HEK293 (cell line): ENCODE measurements at regions not wholly inside any gene's neighbourhood (a gene's known extent, or its start where the extent isn't known, plus 50 kb on each side); places are given as distances from the start of the nearest gene placed in this dataset.

ENCODE experiments used
- CTCF ChIA-PET: fragments of 350-600 bp; formaldehyde crosslinking; extraction: SDS; loops from one replicate; lab custom pipeline; 2021; ENCODE audit warnings: antibody characterized with exemption; lab: Yijun Ruan, JAX
- POLR2A ChIA-PET: fragments of 300-600 bp; formaldehyde crosslinking; extraction: SDS; loops from one replicate; lab custom pipeline; 2020; ENCODE audit warnings: antibody characterized with exemption, inconsistent platforms; lab: Yijun Ruan, JAX
- H3K27ac ChIP-seq: fragments of 200-500 bp; sonication (Bioruptor generic); 2 replicates; pipeline ENCODE4 v1.5.1; 2014; ENCODE audit warnings: low read depth, low read length, control low read depth, inconsistent platforms; ENCODE audit errors: extremely low read depth
- H3K36me3 ChIP-seq, 2 experiments: fragments of 200-500 bp in 1 of 2; sonication (Bioruptor generic) in 1 of 2; 1 replicate in 1 of 2; 2 replicates in 1 of 2; pipeline ENCODE4 v1.5.1; 2014 to 2017; ENCODE audit warnings: inconsistent platforms in 2 of 2, low read length in 2 of 2; ENCODE audit not compliant: control insufficient read depth in 2 of 2, insufficient read depth in 1 of 2
- H3K4me1 ChIP-seq: fragments of 200-500 bp; sonication (Bioruptor generic); 2 replicates; pipeline ENCODE4 v1.5.1; 2014; ENCODE audit warnings: mild to moderate bottlenecking, low read length, inconsistent platforms; ENCODE audit not compliant: control insufficient read depth, insufficient read depth
- H3K4me3 ChIP-seq: 2 replicates; pipeline ENCODE4 v1.5.1; 2011; ENCODE audit warnings: low read depth, mild to moderate bottlenecking, control low read depth, low read length, moderate library complexity
- H3K9me3 ChIP-seq: fragments of 200-500 bp; sonication (Bioruptor generic); 2 replicates; pipeline ENCODE4 v1.5.1; 2014; ENCODE audit warnings: low read depth, low read length, inconsistent platforms; ENCODE audit not compliant: control insufficient read depth, insufficient read depth
- BCL11A ChIP-seq: fragments of 450-650 bp; formaldehyde crosslinking; IDR thresholded peaks from 2 replicates; pipeline ENCODE4 v1.5.1; 2016; ENCODE audit warnings: low read depth, missing biosample characterization, missing genetic modification characterization
- GLI4 ChIP-seq: fragments of 450-650 bp; formaldehyde crosslinking; IDR thresholded peaks from 2 replicates; pipeline ENCODE4 v1.5.1; 2016; ENCODE audit warnings: missing biosample characterization, missing genetic modification characterization
- GLIS1 ChIP-seq: fragments of 450-650 bp; formaldehyde crosslinking; IDR thresholded peaks from 2 replicates; pipeline ENCODE4 v1.5.1; 2016; ENCODE audit warnings: missing biosample characterization, missing genetic modification characterization
- PATZ1 ChIP-seq: fragments of 450-650 bp; formaldehyde crosslinking; IDR thresholded peaks from 2 replicates; pipeline ENCODE4 v1.5.1; 2016; ENCODE audit warnings: missing biosample characterization, missing genetic modification characterization
- SCRT1 ChIP-seq: fragments of 450-650 bp; formaldehyde crosslinking; IDR thresholded peaks from 2 replicates; pipeline ENCODE4 v1.5.1; 2016; ENCODE audit warnings: missing biosample characterization, missing genetic modification characterization, borderline replicate concordance
- ZBTB48 ChIP-seq: fragments of 450-650 bp; formaldehyde crosslinking; IDR thresholded peaks from 2 replicates; pipeline ENCODE4 v1.5.1; 2016; ENCODE audit warnings: missing biosample characterization, missing genetic modification characterization
- ZBTB7A ChIP-seq: fragments of 450-650 bp; formaldehyde crosslinking; IDR thresholded peaks from 2 replicates; pipeline ENCODE4 v1.5.1; 2016; ENCODE audit warnings: low read depth, missing biosample characterization, missing genetic modification characterization
- ZBTB8A ChIP-seq: fragments of 450-650 bp; formaldehyde crosslinking; IDR thresholded peaks from 2 replicates; pipeline ENCODE4 v1.5.1; 2016; ENCODE audit warnings: missing biosample characterization, missing genetic modification characterization
- ZNF133 ChIP-seq: fragments of 450-650 bp; formaldehyde crosslinking; IDR thresholded peaks from 2 replicates; pipeline ENCODE4 v1.5.1; 2016; ENCODE audit warnings: missing biosample characterization, missing genetic modification characterization
- ZNF140 ChIP-seq: fragments of 450-650 bp; formaldehyde crosslinking; IDR thresholded peaks from 2 replicates; pipeline ENCODE4 v1.5.1; 2016; ENCODE audit warnings: missing biosample characterization, missing genetic modification characterization
- ZNF148 ChIP-seq: fragments of 450-650 bp; formaldehyde crosslinking; IDR thresholded peaks from 2 replicates; pipeline ENCODE4 v1.5.0; 2017; ENCODE audit warnings: missing biosample characterization, missing genetic modification characterization, borderline replicate concordance
- ZNF184 ChIP-seq: fragments of 450-650 bp; IDR thresholded peaks from 2 replicates; pipeline ENCODE4 v1.5.1; 2018; ENCODE audit warnings: missing biosample characterization, mild to moderate bottlenecking, missing genetic modification characterization
- ZNF19 ChIP-seq: fragments of 450-650 bp; formaldehyde crosslinking; IDR thresholded peaks from 2 replicates; pipeline ENCODE4; 2016; ENCODE audit warnings: missing biosample characterization, missing genetic modification characterization, low read depth
- ZNF211 ChIP-seq: fragments of 450-650 bp; formaldehyde crosslinking; IDR thresholded peaks from 2 replicates; pipeline ENCODE4 v1.5.1; 2016; ENCODE audit warnings: low read depth, missing biosample characterization, missing genetic modification characterization
- ZNF239 ChIP-seq: fragments of 450-650 bp; formaldehyde crosslinking; IDR thresholded peaks from 2 replicates; pipeline ENCODE4 v1.5.1; 2016; ENCODE audit warnings: missing biosample characterization, missing genetic modification characterization
- ZNF302 ChIP-seq: fragments of 450-650 bp; formaldehyde crosslinking; IDR thresholded peaks from 2 replicates; pipeline ENCODE4 v1.5.1; 2016; ENCODE audit warnings: missing biosample characterization, missing genetic modification characterization, low read depth
- ZNF341 ChIP-seq: fragments of 450-650 bp; formaldehyde crosslinking; IDR thresholded peaks from 2 replicates; pipeline ENCODE4; 2016; ENCODE audit warnings: low read depth, missing biosample characterization, missing genetic modification characterization
- ZNF514 ChIP-seq: fragments of 450-650 bp; formaldehyde crosslinking; IDR thresholded peaks from 2 replicates; pipeline ENCODE4 v1.5.1; 2016; ENCODE audit warnings: missing biosample characterization, missing genetic modification characterization
- ZNF585B ChIP-seq: fragments of 450-650 bp; formaldehyde crosslinking; IDR thresholded peaks from 2 replicates; pipeline ENCODE4 v1.5.1; 2016; ENCODE audit warnings: missing biosample characterization, missing genetic modification characterization
- ZNF707 ChIP-seq: fragments of 450-650 bp; formaldehyde crosslinking; IDR thresholded peaks from 2 replicates; pipeline ENCODE4 v1.5.1; 2016; ENCODE audit warnings: missing biosample characterization, missing genetic modification characterization
- ZSCAN5A ChIP-seq: fragments of 450-650 bp; formaldehyde crosslinking; IDR thresholded peaks from 2 replicates; pipeline ENCODE4 v1.5.1; 2016; ENCODE audit warnings: missing biosample characterization, missing genetic modification characterization

GRCh38 chr1:213414346-213414745 lies 363.3 kb downstream of the RPS6KC1 start (continued):
- no peak for TF ChIP-seq PATZ1
- TF ChIP-seq ZNF239 (tag by site-specific recombination): no peak
- TF ChIP-seq ZNF140 (tag by site-specific recombination): no peak
- no peak for TF ChIP-seq ZNF211 (tag by site-specific recombination)

GRCh38 chr1:213414911-213415310 lies 363.9 kb downstream of the RPS6KC1 start:
- Histone ChIP-seq H3K4me1 (no peaks in the 10 kb centered on the region), H3K27ac (no peak overlapping the region), H3K9me3 (no peaks in the 10 kb centered on the region), H3K36me3 (no peaks in the 10 kb centered on the region)
- ChIA-PET CTCF (no interaction called here), POLR2A (no interaction called here)
- no peak for TF ChIP-seq ZNF133
- TF ChIP-seq ZNF514: no peak
- no peak for TF ChIP-seq ZBTB48 (tag by site-specific recombination)
- no peak for TF ChIP-seq ZNF19 (tag by site-specific recombination)
- TF ChIP-seq ZNF184 (tag by site-specific recombination): no peak
- TF ChIP-seq ZNF341 (tag by site-specific recombination): no peak
- TF ChIP-seq GLI4 (tag by site-specific recombination): no peak
- TF ChIP-seq BCL11A (tag by site-specific recombination): no peak
- TF ChIP-seq ZNF148 (tag by site-specific recombination): no peak
- TF ChIP-seq, all 188 proteins: peak for 0
- no peak overlapping the region for H3K4me3 ChIP-seq

- Histone ChIP-seq H3K4me1 (no peaks in the 10 kb centered on the region), H3K27ac (no peak overlapping the region)
- TF ChIP-seq ZBTB8A (no peak), ZBTB48 (tag by site-specific recombination) (no peak), ZNF302 (tag by site-specific recombination) (no peak)
- TF ChIP-seq, all 188 proteins: peak for 0
- Histone ChIP-seq H3K4me3 (no peak overlapping the region), H3K36me3 (no peaks in the 10 kb centered on the region), H3K9me3 (no peaks in the 10 kb centered on the region)
- POLR2A ChIA-PET: no interaction called here
- CTCF ChIA-PET: no interaction called here
These were observed 364.8 kb downstream of the RPS6KC1 start for GRCh38 chr1:213415691-213416380.

- CTCF ChIA-PET: interaction anchor here (0.6 kb wide), 1 partner anchor 763 kb away, joined by 4 read pairs; no protein-coding TSS in a partner anchor
- POLR2A ChIA-PET: no interaction called here
These were observed 365.6 kb downstream of the RPS6KC1 start for GRCh38 chr1:213416461-213417224.

More at GRCh38 chr1:213416461-213417224, 365.6 kb downstream of the RPS6KC1 start:
- Histone ChIP-seq H3K4me1 (no peaks in the 10 kb centered on the region), H3K27ac (no peak overlapping the region), H3K36me3 (no peaks in the 10 kb centered on the region), H3K9me3 (no peaks in the 10 kb centered on the region)
- TF ChIP-seq ZSCAN5A (tag by site-specific recombination) (no peak), GLI4 (tag by site-specific recombination) (no peak), ZNF707 (no peak), SCRT1 (no peak), ZBTB7A (tag by site-specific recombination) (no peak), ZNF585B (tag by site-specific recombination) (no peak), GLIS1 (tag by site-specific recombination) (no peak)
- TF ChIP-seq, all 188 proteins: peak for 0
- no peak overlapping the region for H3K4me3 ChIP-seq
